Endothelial cell of umbilical vein (primary cell): ENCODE measurements at regions not wholly inside any gene's neighbourhood (a gene's known extent, or its start where the extent isn't known, plus 50 kb on each side); places are given as distances from the start of the nearest gene placed in this dataset.

Experiments used
- BruUV-seq: library from RNA; stranded (reverse); fragments of 400-500 nt; replicated peaks from 2 replicates; lab custom pipeline; 2021; lab: Mats Ljungman, UMichigan
- CTCF ChIA-PET: fragments of 300-600, 350-600 bp; sonication (Branson Sonifier 250); formaldehyde crosslinking; loops from one replicate; lab custom pipeline; 2021; ENCODE audit warnings: antibody characterized with exemption, inconsistent platforms; lab: Charles Lee
- POLR2A ChIA-PET: fragments of 300-600, 350-600 bp; sonication (Branson Sonifier 250); formaldehyde crosslinking; loops from one replicate; lab custom pipeline; 2021; ENCODE audit warnings: antibody characterized with exemption, inconsistent platforms; lab: Charles Lee
- DNase-seq: peaks from one replicate; pipeline ENCODE4 v3.0.0-alpha.2; 2011; ENCODE audit warnings: low read depth, low spot score
- FAIRE-seq: peaks from 2 replicates; lab custom pipeline; 2011; peaks lifted over from hg19 to GRCh38; lab: Jason Lieb, UNC
- H2AFZ ChIP-seq: 2 replicates; pipeline ENCODE4 v1.6.0; 2012; ENCODE audit warnings: low read depth, low read length, control low read depth, inconsistent platforms
- H3K27ac ChIP-seq: 2 replicates; pipeline ENCODE4 v1.5.1; 2011; ENCODE audit warnings: low read depth, mild to moderate bottlenecking, control low read depth, low read length, moderate library complexity; ENCODE audit not compliant: insufficient read depth
- H3K27me3 ChIP-seq, 2 experiments: 2 replicates each; pipeline versions ENCODE4 v1.6.0 to v1.6.1; 2011; ENCODE audit warnings: low read length in 2 of 2, mixed read lengths in 1 of 2; ENCODE audit not compliant: control insufficient read depth in 2 of 2, insufficient read depth in 2 of 2
- H3K36me3 ChIP-seq, 2 experiments: 2 replicates in 1 of 2; 3 replicates in 1 of 2; pipeline ENCODE4 v1.5.1; 2011; ENCODE audit warnings: low read length in 2 of 2, mild to moderate bottlenecking in 1 of 2, moderate library complexity in 1 of 2; ENCODE audit not compliant: control insufficient read depth in 2 of 2, insufficient read depth in 2 of 2; ENCODE audit errors: extremely low read depth in 1 of 2
- H3K4me1 ChIP-seq: 3 replicates; pipeline ENCODE4 v1.5.1; 2011; ENCODE audit warnings: mild to moderate bottlenecking, low read length; ENCODE audit not compliant: control insufficient read depth, insufficient read depth; ENCODE audit errors: extremely low read depth
- H3K4me2 ChIP-seq: 2 replicates; pipeline ENCODE4 v1.6.1; 2011; ENCODE audit warnings: low read length, control low read depth, mixed read lengths; ENCODE audit not compliant: insufficient read depth
- H3K4me3 ChIP-seq, 3 experiments: fragments of 200-600 bp in 1 of 3; sonication (generic), shearing (Covaris generic) in 1 of 3; replicated peaks in 1 of 3; 2 replicates each; pipeline ENCODE4 v1.5.1; 2011 to 2016; ENCODE audit warnings: control low read depth in 3 of 3, low read length in 3 of 3, mild to moderate bottlenecking in 2 of 3, inconsistent platforms in 1 of 3, low read depth in 1 of 3, moderate library complexity in 1 of 3; ENCODE audit not compliant: insufficient read depth in 1 of 3
- H3K79me2 ChIP-seq: 2 replicates; pipeline ENCODE4 v1.6.0; 2012; ENCODE audit warnings: low read length, inconsistent platforms; ENCODE audit not compliant: control insufficient read depth, insufficient read depth
- H3K9ac ChIP-seq: replicated peaks from 2 replicates; pipeline ENCODE3; 2011; ENCODE audit warnings: low read length, control low read depth; ENCODE audit not compliant: insufficient read depth; ENCODE audit errors: extremely low read depth
- H3K9me1 ChIP-seq: replicated peaks from 3 replicates; pipeline ENCODE4 v1.6.0; 2011; ENCODE audit warnings: mild to moderate bottlenecking, low read length; ENCODE audit not compliant: control insufficient read depth, insufficient read depth; ENCODE audit errors: extremely low read depth
- H3K9me3 ChIP-seq: replicated peaks from 2 replicates; pipeline ENCODE4 v1.5.1; 2012; ENCODE audit warnings: low read length, inconsistent platforms; ENCODE audit not compliant: control insufficient read depth, insufficient read depth
- H4K20me1 ChIP-seq: replicated peaks from 2 replicates; pipeline ENCODE3; 2011; ENCODE audit warnings: mild to moderate bottlenecking, low read length; ENCODE audit not compliant: control insufficient read depth, insufficient read depth; ENCODE audit errors: extremely low read depth
- EZH2 ChIP-seq: IDR thresholded peaks from 2 replicates; pipeline ENCODE4 v1.6.1; 2012; ENCODE audit warnings: borderline replicate concordance, low read depth, mild to moderate bottlenecking, moderate library complexity, low read length, inconsistent platforms; ENCODE audit not compliant: severe bottlenecking
- FOS ChIP-seq: IDR thresholded peaks from 2 replicates; pipeline ENCODE4 v1.6.1; 2011; ENCODE audit warnings: mild to moderate bottlenecking, low read length, moderate library complexity, borderline replicate concordance; ENCODE audit not compliant: insufficient read depth
- GATA2 ChIP-seq: IDR thresholded peaks from 2 replicates; pipeline ENCODE4 v1.7.0; 2011; ENCODE audit warnings: low read depth, mild to moderate bottlenecking, moderate library complexity, mixed read lengths, low read length; ENCODE audit not compliant: insufficient read length, insufficient read depth
- JUN ChIP-seq: IDR thresholded peaks from 2 replicates; pipeline ENCODE4 v1.6.1; 2011; ENCODE audit warnings: borderline replicate concordance, low read depth; ENCODE audit not compliant: insufficient read length, insufficient read depth
- MAX ChIP-seq: IDR thresholded peaks from 2 replicates; pipeline ENCODE4 v1.6.1; 2011; ENCODE audit not compliant: insufficient read depth, insufficient read length
- MYC ChIP-seq: IDR thresholded peaks from one replicate; pipeline ENCODE4 v1.6.1; 2011; ENCODE audit warnings: mild to moderate bottlenecking, low read depth, low read length
- POLR2A ChIP-seq: IDR thresholded peaks from 2 replicates; pipeline ENCODE4 v1.6.1; 2012; ENCODE audit warnings: low read depth, mild to moderate bottlenecking, control low read depth, low read length
- POLR2AphosphoS5 ChIP-seq: IDR thresholded peaks from 2 replicates; pipeline ENCODE4 v1.6.1; 2012; ENCODE audit warnings: low read depth, mild to moderate bottlenecking, control low read depth, low read length, moderate library complexity; ENCODE audit not compliant: insufficient read depth
- dilution Hi-C: fragments of 300-500 bp; cut with MboI; formaldehyde crosslinking; loops from one replicate; pipeline ENCODE4 v1.15.0; 2019; ENCODE audit warnings: low sequenced_read_pairs; ENCODE audit not compliant: extremely low pct_ligation_motif_present
- intact Hi-C: fragments of 100-400 bp; cut with micrococcal nuclease; formaldehyde crosslinking; loops from one replicate; pipeline ENCODE4 v1.10.0; 2022
- TF ChIP-seq, protein P1 (sequence below), 2 donors: IDR thresholded peaks; 1 replicate in 1 of 2; 2 replicates in 1 of 2; pipeline ENCODE4 v1.5.1; 2011; ENCODE audit warnings: low read length in 2 of 2, mild to moderate bottlenecking in 2 of 2, moderate library complexity in 2 of 2, control low read depth in 1 of 2, inconsistent platforms in 1 of 2, low read depth in 1 of 2; ENCODE audit not compliant: insufficient read depth in 1 of 2; ENCODE audit errors: extremely low read depth in 1 of 2

GRCh38 chr11:122451911-122452310 lies 203.6 kb upstream of the UBASH3B start:
- POLR2A ChIA-PET, result no interaction called here
- Histone ChIP-seq H3K27ac (no peak overlapping the region), H3K27me3 (no peaks in the 10 kb centered on the region)

GRCh38 chr11:122441666-122442035 lies 213.9 kb upstream of the UBASH3B start:
- no peaks in the 10 kb centered on the region for H3K36me3 ChIP-seq
- TF ChIP-seq MYC (no peak), POLR2A (no peak), EZH2 (no peak), GATA2 (no peak), JUN (no peak), FOS (no peak), MAX (no peak), POLR2AphosphoS5 (no peak)
- TF ChIP-seq, protein P1, sequence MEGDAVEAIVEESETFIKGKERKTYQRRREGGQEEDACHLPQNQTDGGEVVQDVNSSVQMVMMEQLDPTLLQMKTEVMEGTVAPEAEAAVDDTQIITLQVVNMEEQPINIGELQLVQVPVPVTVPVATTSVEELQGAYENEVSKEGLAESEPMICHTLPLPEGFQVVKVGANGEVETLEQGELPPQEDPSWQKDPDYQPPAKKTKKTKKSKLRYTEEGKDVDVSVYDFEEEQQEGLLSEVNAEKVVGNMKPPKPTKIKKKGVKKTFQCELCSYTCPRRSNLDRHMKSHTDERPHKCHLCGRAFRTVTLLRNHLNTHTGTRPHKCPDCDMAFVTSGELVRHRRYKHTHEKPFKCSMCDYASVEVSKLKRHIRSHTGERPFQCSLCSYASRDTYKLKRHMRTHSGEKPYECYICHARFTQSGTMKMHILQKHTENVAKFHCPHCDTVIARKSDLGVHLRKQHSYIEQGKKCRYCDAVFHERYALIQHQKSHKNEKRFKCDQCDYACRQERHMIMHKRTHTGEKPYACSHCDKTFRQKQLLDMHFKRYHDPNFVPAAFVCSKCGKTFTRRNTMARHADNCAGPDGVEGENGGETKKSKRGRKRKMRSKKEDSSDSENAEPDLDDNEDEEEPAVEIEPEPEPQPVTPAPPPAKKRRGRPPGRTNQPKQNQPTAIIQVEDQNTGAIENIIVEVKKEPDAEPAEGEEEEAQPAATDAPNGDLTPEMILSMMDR (IDR thresholded peaks at IDR 0.05; ENCODE audit: extremely low read depth in 1 of 2, insufficient read depth in 1 of 2, low read depth in 1 of 2, low read length in 2 of 2), result no peak
- no TSS peak for BruUV-seq
- no peaks in the 10 kb centered on the region for H3K9me1 ChIP-seq
- H3K79me2 ChIP-seq, result no peaks in the 10 kb centered on the region
- no peaks in the 10 kb centered on the region for H4K20me1 ChIP-seq
- dilution Hi-C loops, result no loop called here
- peak overlapping the region; percentile 80 for H3K4me2 ChIP-seq
- DNase-seq (peak; percentile 8), FAIRE-seq (no peak)
- H3K9me3 ChIP-seq, result no peaks in the 10 kb centered on the region
- intact Hi-C loops, result loop anchor here (5.0 kb wide), 1 partner anchor 214 kb away; no protein-coding TSS in a partner anchor
- no peak overlapping the region for H3K27ac ChIP-seq
- H3K4me3 ChIP-seq, result peak overlapping the region in 1 of 3 experiments; percentile 41
- POLR2A ChIA-PET, result no interaction called here
- CTCF ChIA-PET, result no interaction called here
- no peak overlapping the region for H3K9ac ChIP-seq
- no peak overlapping the region for H2AFZ ChIP-seq
- H3K27me3 ChIP-seq, result peaks cover 12 to 27% of the 10 kb centered on the region in 2 experiments
- peaks cover 4% of the 10 kb centered on the region for H3K4me1 ChIP-seq

More at GRCh38 chr11:122451911-122452310, 203.6 kb upstream of the UBASH3B start:
- no peak overlapping the region for H3K4me2 ChIP-seq
- H3K79me2 ChIP-seq, result no peaks in the 10 kb centered on the region
- TF ChIP-seq FOS (no peak), GATA2 (no peak), MYC (no peak)
- TF ChIP-seq, protein P1 (IDR thresholded peaks at IDR 0.05; ENCODE audit: extremely low read depth in 1 of 2, insufficient read depth in 1 of 2, low read depth in 1 of 2, low read length in 2 of 2), result no peak
- DNase-seq (no peak), FAIRE-seq (no peak)
- no peaks in the 10 kb centered on the region for H3K36me3 ChIP-seq
- H4K20me1 ChIP-seq, result no peaks in the 10 kb centered on the region
- no peak overlapping the region for H3K9ac ChIP-seq
- BruUV-seq, result no TSS peak
- dilution Hi-C loops, result no loop called here
- H3K9me3 ChIP-seq, result no peaks in the 10 kb centered on the region
- no peak overlapping the region for H3K4me3 ChIP-seq
- no peaks in the 10 kb centered on the region for H3K4me1 ChIP-seq
- no peak overlapping the region for H2AFZ ChIP-seq
- CTCF ChIA-PET, result interaction anchor here (0.6 kb wide), 1 partner anchor 65 kb away, joined by 3 read pairs; no protein-coding TSS in a partner anchor
- no peaks in the 10 kb centered on the region for H3K9me1 ChIP-seq
- intact Hi-C loops, result no loop called here
